ENCODE measurements at regions not wholly inside any gene's neighbourhood (a gene's known extent, or its start where the extent isn't known, plus 50 kb on each side); places are given as distances from the start of the nearest gene placed in this dataset.

DNA sequence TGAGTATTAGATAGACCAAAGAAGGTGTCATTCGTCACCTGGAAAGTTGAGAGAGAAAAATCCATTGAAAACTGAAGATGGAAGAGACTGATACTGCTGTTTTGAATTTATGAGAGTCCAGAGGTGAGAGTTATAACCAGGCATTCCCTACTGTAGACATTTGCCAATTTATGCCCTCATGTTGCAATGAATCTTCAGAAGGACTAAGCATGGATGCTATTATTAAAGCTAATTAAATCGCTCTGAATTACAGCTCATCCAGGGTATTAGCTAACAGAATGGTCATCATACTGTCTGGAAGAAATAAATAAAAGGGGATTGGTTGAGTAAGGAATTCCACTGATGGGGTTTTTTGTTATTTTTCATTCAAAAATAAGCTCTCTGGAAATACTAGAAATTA lies 101.6 kb upstream of the PLPP4 start:
- TF ChIP-seq, protein P1, sequence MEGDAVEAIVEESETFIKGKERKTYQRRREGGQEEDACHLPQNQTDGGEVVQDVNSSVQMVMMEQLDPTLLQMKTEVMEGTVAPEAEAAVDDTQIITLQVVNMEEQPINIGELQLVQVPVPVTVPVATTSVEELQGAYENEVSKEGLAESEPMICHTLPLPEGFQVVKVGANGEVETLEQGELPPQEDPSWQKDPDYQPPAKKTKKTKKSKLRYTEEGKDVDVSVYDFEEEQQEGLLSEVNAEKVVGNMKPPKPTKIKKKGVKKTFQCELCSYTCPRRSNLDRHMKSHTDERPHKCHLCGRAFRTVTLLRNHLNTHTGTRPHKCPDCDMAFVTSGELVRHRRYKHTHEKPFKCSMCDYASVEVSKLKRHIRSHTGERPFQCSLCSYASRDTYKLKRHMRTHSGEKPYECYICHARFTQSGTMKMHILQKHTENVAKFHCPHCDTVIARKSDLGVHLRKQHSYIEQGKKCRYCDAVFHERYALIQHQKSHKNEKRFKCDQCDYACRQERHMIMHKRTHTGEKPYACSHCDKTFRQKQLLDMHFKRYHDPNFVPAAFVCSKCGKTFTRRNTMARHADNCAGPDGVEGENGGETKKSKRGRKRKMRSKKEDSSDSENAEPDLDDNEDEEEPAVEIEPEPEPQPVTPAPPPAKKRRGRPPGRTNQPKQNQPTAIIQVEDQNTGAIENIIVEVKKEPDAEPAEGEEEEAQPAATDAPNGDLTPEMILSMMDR (IDR thresholded peaks at IDR 0.05 in 8 of 11, conservative IDR thresholded peaks at IDR 0.05 in 3 of 11), result no peak
- TF ChIP-seq POLR2A (IDR thresholded peaks at IDR 0.05), result no peak
- no peak for TF ChIP-seq POLR2AphosphoS5 (IDR thresholded peaks at IDR 0.05)
